Astrocyte of the cerebellum (primary cell): ENCODE measurements at regions not wholly inside any gene's neighbourhood (a gene's known extent, or its start where the extent isn't known, plus 50 kb on each side); places are given as distances from the start of the nearest gene placed in this dataset.

Source experiments
- DNase-seq: peaks from one replicate; pipeline ENCODE4 v3.0.0-alpha.2; 2011; ENCODE audit warnings: low read depth
- H3K4me3 ChIP-seq: 2 replicates; pipeline ENCODE4 v1.5.1; 2011; ENCODE audit warnings: mild to moderate bottlenecking, low read depth, low read length, moderate library complexity
- in situ Hi-C: cut with HindIII; loops from 2 replicates; pipeline ENCODE4 v1.10.0; 2017; ENCODE audit warnings: low sequenced_read_pairs
- TF ChIP-seq, protein P1 (sequence below): IDR thresholded peaks from 2 replicates; pipeline ENCODE4 v1.5.1; 2012; ENCODE audit warnings: low read length, low read depth, moderate library complexity, mild to moderate bottlenecking; ENCODE audit errors: missing control alignments

DNA sequence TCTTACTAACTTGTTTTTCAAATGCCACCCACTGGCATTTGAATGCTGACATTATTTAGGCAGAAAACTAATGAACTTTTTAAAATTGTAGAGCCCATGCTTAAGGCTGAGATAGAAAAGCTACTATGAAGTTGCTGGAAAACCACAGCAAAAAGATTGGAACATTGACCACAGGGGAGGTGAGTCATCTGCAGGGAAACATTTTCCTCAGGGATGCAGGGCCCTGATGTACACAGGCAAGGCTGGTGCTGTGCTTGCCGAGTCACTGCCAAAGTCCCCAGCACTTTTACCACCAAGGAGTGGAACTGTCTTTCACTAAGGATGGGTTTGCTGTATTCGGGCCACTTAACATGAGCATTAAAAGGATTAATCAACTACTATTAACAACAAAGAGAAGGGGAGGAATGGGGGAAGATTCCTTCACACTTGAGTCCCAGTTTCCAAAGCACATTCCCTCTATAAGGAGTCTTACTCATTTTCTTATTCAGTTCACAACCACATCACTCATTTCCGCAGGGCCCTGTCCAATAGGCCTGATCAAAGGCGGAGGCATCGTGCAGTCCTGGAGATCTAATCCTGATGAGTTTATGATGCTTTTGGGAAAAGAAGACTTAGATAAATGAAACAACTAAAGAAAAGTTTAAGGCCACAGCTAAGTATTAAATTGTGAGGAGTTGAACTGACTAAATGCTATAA is 202.9 kb upstream of the NPY2R start:
- DNase-seq, result peak; percentile 57
- no peak overlapping the region for H3K4me3 ChIP-seq
- in situ Hi-C loops, result no loop called here
- TF ChIP-seq, protein P1, sequence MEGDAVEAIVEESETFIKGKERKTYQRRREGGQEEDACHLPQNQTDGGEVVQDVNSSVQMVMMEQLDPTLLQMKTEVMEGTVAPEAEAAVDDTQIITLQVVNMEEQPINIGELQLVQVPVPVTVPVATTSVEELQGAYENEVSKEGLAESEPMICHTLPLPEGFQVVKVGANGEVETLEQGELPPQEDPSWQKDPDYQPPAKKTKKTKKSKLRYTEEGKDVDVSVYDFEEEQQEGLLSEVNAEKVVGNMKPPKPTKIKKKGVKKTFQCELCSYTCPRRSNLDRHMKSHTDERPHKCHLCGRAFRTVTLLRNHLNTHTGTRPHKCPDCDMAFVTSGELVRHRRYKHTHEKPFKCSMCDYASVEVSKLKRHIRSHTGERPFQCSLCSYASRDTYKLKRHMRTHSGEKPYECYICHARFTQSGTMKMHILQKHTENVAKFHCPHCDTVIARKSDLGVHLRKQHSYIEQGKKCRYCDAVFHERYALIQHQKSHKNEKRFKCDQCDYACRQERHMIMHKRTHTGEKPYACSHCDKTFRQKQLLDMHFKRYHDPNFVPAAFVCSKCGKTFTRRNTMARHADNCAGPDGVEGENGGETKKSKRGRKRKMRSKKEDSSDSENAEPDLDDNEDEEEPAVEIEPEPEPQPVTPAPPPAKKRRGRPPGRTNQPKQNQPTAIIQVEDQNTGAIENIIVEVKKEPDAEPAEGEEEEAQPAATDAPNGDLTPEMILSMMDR, result no peak

GRCh38 chr4:155007660-155008176 is 200.7 kb upstream of the NPY2R start:
- in situ Hi-C loops, result no loop called here
- no peak for DNase-seq
- TF ChIP-seq, protein P1, result no peak
- no peak overlapping the region for H3K4me3 ChIP-seq

DNA sequence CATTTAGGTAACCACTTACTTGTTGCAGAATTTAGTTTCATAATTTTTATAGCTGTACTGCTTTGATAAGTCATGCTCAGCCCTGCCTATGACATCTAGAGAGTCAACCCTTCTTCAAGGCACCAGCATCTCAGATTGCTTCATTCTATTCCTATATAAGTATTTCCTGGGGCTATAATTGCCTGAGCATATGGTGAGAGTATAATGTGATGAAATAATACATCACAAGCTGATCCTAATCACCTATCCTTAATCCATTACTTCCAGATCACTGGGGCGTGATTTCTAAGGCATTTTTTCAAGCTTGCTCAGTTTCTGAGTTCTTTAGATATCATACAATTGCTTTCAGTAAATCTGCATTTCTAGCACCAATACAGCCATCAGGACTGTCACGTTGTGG is 200.0 kb upstream of the NPY2R start:
- in situ Hi-C loops, result no loop called here
- DNase-seq, result no peak
- TF ChIP-seq, protein P1, result no peak
- no peak overlapping the region for H3K4me3 ChIP-seq

DNA sequence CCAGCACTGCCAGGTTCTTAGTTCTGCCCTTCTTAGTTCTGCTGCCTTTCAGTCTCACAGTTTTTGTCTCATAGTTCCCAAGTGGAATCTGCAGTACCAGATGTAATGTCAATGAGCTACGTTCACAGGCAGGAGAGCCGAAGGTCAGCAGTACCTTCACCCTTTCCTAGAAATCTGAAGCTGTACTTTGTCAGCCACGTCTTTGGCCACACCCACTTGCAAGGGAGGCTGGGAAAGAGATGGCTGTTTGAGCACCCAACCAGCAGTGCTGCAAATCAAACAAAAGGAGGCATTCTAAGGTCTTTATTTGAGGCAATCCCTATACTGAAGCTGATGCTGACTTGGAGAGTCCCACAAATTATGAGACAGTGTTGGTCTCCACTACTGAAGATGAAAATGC is 199.1 kb upstream of the NPY2R start:
- in situ Hi-C loops, result no loop called here
- no peak overlapping the region for H3K4me3 ChIP-seq
- TF ChIP-seq, protein P1, result no peak
- DNase-seq, result no peak

GRCh38 chr4:155010376-155010775 is 198.1 kb upstream of the NPY2R start:
- in situ Hi-C loops, result no loop called here
- DNase-seq, result no peak
- no peak overlapping the region for H3K4me3 ChIP-seq
- TF ChIP-seq, protein P1, result no peak

DNA sequence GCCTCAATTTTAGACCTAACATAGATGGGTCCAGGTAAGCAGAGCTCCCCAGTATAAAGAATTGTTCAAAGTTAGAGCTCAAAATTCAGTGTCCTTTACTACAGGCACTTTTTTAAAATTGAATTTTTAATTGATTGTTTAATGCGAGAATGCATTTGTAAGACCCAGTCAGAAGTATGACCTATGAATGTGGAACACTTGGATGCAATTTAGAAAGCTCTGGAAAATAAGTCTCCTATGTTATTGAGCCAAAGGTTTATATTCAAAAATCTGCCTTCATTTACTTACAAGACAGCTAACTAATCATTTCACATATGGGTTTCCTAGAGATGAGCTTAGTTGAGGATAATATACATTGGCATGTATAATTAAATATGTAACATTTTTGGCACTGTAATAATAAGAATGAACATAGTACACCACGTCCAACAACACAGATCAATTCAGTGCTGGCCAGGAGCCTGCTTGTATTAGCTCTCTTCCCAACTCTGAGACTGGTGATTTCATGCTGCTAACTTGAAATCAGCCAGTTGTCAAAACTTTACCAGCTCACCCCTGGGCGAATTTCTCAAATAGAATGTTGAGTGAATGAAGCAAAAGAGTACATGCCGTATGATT is 197.2 kb upstream of the NPY2R start:
- TF ChIP-seq, protein P1, result no peak
- in situ Hi-C loops, result no loop called here
- DNase-seq, result no peak
- H3K4me3 ChIP-seq, result no peak overlapping the region
